C4-2B (cell line): ENCODE measurements at regions not wholly inside any gene's neighbourhood (a gene's known extent, or its start where the extent isn't known, plus 50 kb on each side); places are given as distances from the start of the nearest gene placed in this dataset.

Source experiments
- H3K27ac ChIP-seq: fragments of 450-650 bp; 2 replicates; pipeline ENCODE4 v1.5.1; 2017
- CTCF ChIP-seq: fragments of 450-650 bp; conservative IDR thresholded peaks from 2 replicates; pipeline ENCODE4 v1.5.1; 2017; ENCODE audit warnings: mild to moderate bottlenecking
- ZFX ChIP-seq: fragments of 450-650 bp; IDR thresholded peaks from 2 replicates; pipeline ENCODE4 v1.6.1; 2017

GRCh38 chr1:79982211-79982610 lies 975.7 kb upstream of the ADGRL4 start:
- no peak overlapping the region for H3K27ac ChIP-seq
- no peak for TF ChIP-seq CTCF
- no peak for TF ChIP-seq ZFX

- H3K27ac ChIP-seq, result no peak overlapping the region
Observed at GRCh38 chr1:79981481-79981880, 975.0 kb upstream of the ADGRL4 start.

GRCh38 chr1:79979346-79979745 lies 972.8 kb upstream of the ADGRL4 start:
- H3K27ac ChIP-seq, result no peak overlapping the region
- TF ChIP-seq CTCF (no peak), ZFX (no peak)

More at GRCh38 chr1:79981481-79981880, 975.0 kb upstream of the ADGRL4 start:
- TF ChIP-seq ZFX (no peak), CTCF (no peak)

GRCh38 chr1:79976287-79976686 lies 969.8 kb upstream of the ADGRL4 start:
- no peak for TF ChIP-seq ZFX
- no peak for TF ChIP-seq CTCF
- no peak overlapping the region for H3K27ac ChIP-seq

GRCh38 chr1:79974659-79975058 lies 968.1 kb upstream of the ADGRL4 start:
- H3K27ac ChIP-seq, result no peak overlapping the region
- TF ChIP-seq ZFX, result no peak
- TF ChIP-seq CTCF, result 0 out of 2 replicates have a peak, but pooled peaks have one; percentile 14

GRCh38 chr1:79969886-79970285 lies 963.4 kb upstream of the ADGRL4 start:
- no peak overlapping the region for H3K27ac ChIP-seq
- TF ChIP-seq ZFX, result no peak
- TF ChIP-seq CTCF, result no peak

GRCh38 chr1:79966438-79966837 lies 959.9 kb upstream of the ADGRL4 start:
- H3K27ac ChIP-seq, result no peak overlapping the region
- no peak for TF ChIP-seq ZFX
- TF ChIP-seq CTCF, result no peak
